ENCODE measurements at regions not wholly inside any gene's neighbourhood (a gene's known extent, or its start where the extent isn't known, plus 50 kb on each side); places are given as distances from the start of the nearest gene placed in this dataset.

DNA sequence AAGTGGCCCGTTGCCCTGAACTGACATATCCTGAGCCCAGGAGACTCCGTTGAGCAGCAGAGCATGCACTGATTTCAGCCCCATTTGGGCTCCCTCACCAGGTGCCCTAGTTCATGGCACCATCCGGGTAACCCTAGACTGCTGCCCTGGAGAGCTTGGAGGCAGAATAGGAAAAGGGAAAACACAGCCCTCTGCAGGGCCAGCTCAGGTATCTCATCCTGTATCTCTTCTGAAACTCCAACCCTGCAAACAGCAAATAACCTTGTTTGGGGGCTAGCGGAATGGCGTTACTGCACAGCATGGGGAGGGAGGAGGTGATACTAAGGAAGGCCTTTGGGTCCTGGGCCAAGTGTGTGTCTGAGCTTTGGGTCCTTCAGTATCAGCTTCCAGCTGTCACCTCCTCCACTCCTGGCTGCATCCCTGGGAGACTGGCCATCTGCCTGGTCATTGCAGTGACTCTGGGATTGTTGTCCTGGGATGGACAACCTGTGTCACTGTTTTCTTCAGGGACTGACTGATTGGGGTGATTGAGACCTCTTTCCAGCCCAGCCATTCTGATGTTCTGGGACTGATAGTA lies 233.8 kb upstream of the SKOR2 start:
- H3K4me3 Mint-ChIP-seq, result no peak overlapping the region
- no peak overlapping the region for H3K27ac Mint-ChIP-seq
- no peak for DNase-seq
- peaks cover 2% of the 10 kb centered on the region for H3K27me3 Mint-ChIP-seq
- no peaks in the 10 kb centered on the region for H3K9me3 Mint-ChIP-seq
- no peaks in the 10 kb centered on the region for H3K36me3 Mint-ChIP-seq (ENCODE audit: low read depth)
- H3K4me1 Mint-ChIP-seq, result no peaks in the 10 kb centered on the region
- ChIA-PET CTCF (no interaction called here), POLR2A (no interaction called here)

DNA sequence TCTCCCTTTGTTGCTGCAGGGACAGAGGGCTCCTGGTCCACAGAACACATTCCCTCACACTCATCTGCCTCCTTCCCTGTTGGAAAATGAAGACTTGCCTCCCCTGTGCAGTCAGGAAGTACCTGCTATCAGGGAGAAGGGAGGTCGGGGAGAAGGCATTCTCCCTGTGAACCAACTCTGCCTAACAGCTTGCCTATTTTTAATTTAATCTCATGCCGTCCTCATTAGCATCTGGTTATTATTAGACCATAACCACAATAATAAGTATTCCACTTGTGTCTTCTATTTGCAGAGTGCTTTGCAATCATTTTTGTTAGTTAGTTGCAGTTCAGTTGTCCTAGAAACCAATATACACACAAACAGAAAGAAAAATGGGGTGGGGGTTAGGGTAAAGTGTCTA lies 232.6 kb upstream of the SKOR2 start:
- ChIA-PET POLR2A (no interaction called here), CTCF (no interaction called here)
- no peak for DNase-seq
- Mint-ChIP-seq H3K4me3 (no peak overlapping the region), H3K9me3 (no peaks in the 10 kb centered on the region), H3K4me1 (no peaks in the 10 kb centered on the region), H3K36me3 (ENCODE audit: low read depth) (no peaks in the 10 kb centered on the region), H3K27ac (no peak overlapping the region), H3K27me3 (peaks cover 2% of the 10 kb centered on the region)

DNA sequence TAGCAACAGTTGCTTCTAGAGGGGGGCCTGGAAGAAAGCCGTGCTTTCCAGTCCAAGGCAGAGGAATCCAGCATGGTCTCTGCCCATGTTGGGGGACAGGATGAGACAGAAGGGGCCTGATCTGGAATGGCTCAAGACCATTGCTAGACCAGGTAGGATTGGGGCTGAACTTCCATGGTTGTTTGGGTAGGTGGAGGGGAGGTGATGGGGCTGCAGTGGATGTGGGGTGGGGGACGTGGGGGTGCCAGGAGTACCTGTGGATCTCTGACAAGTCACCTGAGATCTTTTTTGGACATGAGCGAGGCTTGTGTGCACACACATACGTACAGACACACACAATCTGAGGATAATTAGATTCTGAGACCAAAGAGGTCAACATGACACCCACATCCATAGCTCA lies 228.7 kb upstream of the SKOR2 start:
- CTCF ChIA-PET, result no interaction called here
- no peaks in the 10 kb centered on the region for H3K9me3 Mint-ChIP-seq

DNA sequence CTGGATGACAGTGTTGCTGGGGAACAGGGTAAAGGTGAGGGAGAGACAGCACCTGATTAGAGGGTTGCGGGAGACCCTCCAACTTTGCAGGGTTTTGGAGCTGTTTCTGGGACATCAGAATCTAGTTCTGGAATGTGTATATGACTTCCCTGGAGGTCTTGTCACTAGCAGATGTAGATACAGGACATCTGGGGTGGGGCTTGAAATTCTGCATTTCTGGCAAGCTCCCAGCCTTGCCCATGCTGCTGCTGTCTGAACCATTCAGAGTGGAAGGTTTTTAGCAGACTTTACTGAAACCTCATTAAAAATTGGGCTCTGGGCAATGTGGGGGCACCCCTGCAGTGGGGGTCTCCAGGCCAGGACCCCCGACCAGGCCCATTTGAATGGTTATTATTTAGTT lies 220.3 kb upstream of the SKOR2 start:
- Mint-ChIP-seq H3K36me3 (ENCODE audit: low read depth) (no peaks in the 10 kb centered on the region), H3K9me3 (no peaks in the 10 kb centered on the region), H3K4me3 (no peak overlapping the region), H3K27ac (no peak overlapping the region), H3K27me3 (no peaks in the 10 kb centered on the region), H3K4me1 (no peaks in the 10 kb centered on the region)
- ChIA-PET POLR2A (no interaction called here), CTCF (no interaction called here)
- no peak for DNase-seq

More for the DNA sequence above, 228.7 kb upstream of the SKOR2 start:
- H3K36me3 Mint-ChIP-seq (ENCODE audit: low read depth), result no peaks in the 10 kb centered on the region
- H3K27ac Mint-ChIP-seq, result no peak overlapping the region
- POLR2A ChIA-PET, result no interaction called here
- no peak for DNase-seq
- H3K4me3 Mint-ChIP-seq, result no peak overlapping the region
- H3K27me3 Mint-ChIP-seq, result peaks cover 2% of the 10 kb centered on the region
- no peaks in the 10 kb centered on the region for H3K4me1 Mint-ChIP-seq

DNA sequence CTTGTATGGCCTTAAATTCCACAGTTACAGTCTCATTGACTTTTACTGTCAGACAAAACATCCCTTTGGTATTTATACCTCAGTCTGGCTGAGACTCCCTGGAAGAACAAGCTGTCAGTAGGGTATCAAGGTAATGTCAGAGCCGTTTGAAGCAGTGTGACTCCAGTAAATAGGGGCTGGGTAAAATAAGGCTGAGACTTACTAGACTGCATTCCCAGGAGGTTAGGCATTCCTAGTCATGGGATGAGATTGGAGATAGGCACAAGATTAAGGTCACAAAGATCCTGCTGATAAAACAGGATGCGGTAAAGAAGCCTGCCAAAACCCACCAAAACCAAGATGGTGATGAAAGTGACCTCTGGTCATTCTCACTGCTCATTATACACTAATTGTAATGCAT lies 219.5 kb upstream of the SKOR2 start:
- H3K9me3 Mint-ChIP-seq, result no peaks in the 10 kb centered on the region

DNA sequence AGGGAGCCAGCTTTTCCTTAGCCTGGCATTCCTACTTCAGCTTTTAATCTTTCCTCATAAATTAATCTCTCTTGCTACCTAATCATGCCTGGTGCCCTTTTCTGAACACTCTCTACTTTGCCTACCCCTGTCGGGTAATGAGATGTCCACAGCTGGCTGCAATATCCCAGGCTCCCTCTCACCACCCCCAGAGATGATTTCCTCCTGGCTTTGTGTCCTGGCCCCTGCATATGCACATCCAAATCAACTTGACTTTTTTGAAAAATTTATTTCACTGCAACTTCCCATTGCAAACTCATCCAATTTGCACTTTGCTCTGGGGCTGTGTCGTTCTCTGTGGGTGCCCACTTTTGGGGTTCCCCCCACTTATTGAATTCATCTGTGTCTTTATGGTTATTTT lies 218.1 kb upstream of the SKOR2 start:
- H3K27ac Mint-ChIP-seq, result no peak overlapping the region
- H3K4me3 Mint-ChIP-seq, result no peak overlapping the region
- no peaks in the 10 kb centered on the region for H3K36me3 Mint-ChIP-seq (ENCODE audit: low read depth)
- no peak for DNase-seq
- H3K4me1 Mint-ChIP-seq, result no peaks in the 10 kb centered on the region
- POLR2A ChIA-PET, result no interaction called here
- H3K9me3 Mint-ChIP-seq, result no peaks in the 10 kb centered on the region
- no peaks in the 10 kb centered on the region for H3K27me3 Mint-ChIP-seq
- CTCF ChIA-PET, result no interaction called here

More for the DNA sequence above, 219.5 kb upstream of the SKOR2 start:
- Mint-ChIP-seq H3K27me3 (no peaks in the 10 kb centered on the region), H3K27ac (no peak overlapping the region), H3K36me3 (ENCODE audit: low read depth) (no peaks in the 10 kb centered on the region), H3K4me1 (no peaks in the 10 kb centered on the region), H3K4me3 (no peak overlapping the region)
- CTCF ChIA-PET, result no interaction called here
- DNase-seq, result no peak
- POLR2A ChIA-PET, result no interaction called here

DNA sequence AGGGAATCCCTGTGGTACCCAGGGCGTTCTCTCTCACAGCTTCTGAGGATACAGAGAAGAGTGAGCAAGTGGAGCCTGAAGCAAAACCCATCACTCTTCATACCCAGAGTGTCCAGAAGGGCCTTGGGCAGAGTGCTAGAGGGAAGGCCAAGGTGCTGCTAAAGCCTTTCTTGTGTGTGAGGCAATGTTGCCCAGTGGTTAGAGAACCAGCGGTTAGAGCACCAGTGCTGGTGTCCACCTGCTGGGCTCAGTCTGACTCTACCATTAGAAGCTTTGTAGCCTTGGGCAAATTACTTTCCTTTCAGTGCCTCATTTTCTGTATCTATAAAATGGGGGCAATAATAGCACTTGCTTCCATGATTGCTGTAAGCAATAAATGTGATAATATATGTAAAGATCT lies 210.5 kb upstream of the SKOR2 start:
- Mint-ChIP-seq H3K36me3 (ENCODE audit: low read depth) (no peaks in the 10 kb centered on the region), H3K9me3 (no peaks in the 10 kb centered on the region), H3K27ac (no peak overlapping the region), H3K4me1 (no peaks in the 10 kb centered on the region), H3K27me3 (no peaks in the 10 kb centered on the region), H3K4me3 (no peak overlapping the region)
- DNase-seq, result no peak
- ChIA-PET POLR2A (no interaction called here), CTCF (no interaction called here)

DNA sequence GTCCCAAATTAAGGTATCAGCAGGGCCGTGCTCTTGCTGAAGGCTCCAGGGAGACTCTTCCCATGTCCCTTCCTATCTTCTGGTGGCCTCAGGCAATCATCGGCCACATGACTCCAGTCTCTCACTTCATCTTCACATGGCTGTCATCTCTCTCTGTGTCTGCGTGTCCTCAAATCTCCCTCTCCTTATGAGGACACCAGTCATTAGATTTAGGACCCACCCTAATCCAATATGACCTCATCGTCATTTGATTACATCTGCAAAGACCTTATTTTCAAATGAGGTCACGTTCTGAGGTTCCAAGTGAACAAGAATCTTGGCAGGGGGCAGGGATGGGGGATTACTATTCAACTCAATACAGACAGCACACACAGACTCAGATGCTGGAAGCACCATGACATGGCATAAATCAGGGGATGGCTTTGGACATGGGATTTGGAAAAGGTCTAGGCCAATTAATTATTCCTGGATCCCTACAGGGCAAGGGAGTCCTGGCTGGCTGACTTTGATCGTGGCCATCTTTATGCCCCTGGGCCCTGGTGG lies 210.0 kb upstream of the SKOR2 start:
- no peak for DNase-seq
- ChIA-PET CTCF (no interaction called here), POLR2A (no interaction called here)
- H3K27ac Mint-ChIP-seq, result no peak overlapping the region
- H3K4me1 Mint-ChIP-seq, result no peaks in the 10 kb centered on the region
- no peaks in the 10 kb centered on the region for H3K9me3 Mint-ChIP-seq
- H3K4me3 Mint-ChIP-seq, result no peak overlapping the region
- no peaks in the 10 kb centered on the region for H3K36me3 Mint-ChIP-seq (ENCODE audit: low read depth)
- no peaks in the 10 kb centered on the region for H3K27me3 Mint-ChIP-seq

DNA sequence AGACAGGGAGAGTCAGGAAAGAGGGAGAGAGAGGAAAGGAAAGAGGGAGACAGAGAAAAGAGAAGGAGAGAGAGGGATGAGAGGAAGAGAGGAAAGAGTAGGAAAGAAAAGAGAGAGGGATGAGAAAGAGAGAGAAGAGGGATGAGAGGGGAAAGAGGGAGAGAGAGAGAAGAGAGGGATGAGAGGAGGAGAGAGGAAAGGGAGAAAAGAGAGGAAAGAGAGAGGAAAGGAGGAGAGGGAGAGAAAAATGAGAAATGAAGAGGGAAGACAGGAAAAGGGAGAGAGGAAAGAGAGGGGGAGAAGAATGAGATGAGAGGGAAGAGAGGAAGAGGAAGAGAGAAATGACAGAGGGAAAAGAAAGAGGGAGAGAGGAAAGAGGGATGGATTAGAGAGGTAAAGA lies 207.0 kb upstream of the SKOR2 start:
- no peaks in the 10 kb centered on the region for H3K36me3 Mint-ChIP-seq (ENCODE audit: low read depth)
- no peaks in the 10 kb centered on the region for H3K27me3 Mint-ChIP-seq
- ChIA-PET POLR2A (no interaction called here), CTCF (no interaction called here)
- no peak for DNase-seq
- H3K4me1 Mint-ChIP-seq, result no peaks in the 10 kb centered on the region
- no peak overlapping the region for H3K4me3 Mint-ChIP-seq
- H3K9me3 Mint-ChIP-seq, result no peaks in the 10 kb centered on the region
- no peak overlapping the region for H3K27ac Mint-ChIP-seq

DNA sequence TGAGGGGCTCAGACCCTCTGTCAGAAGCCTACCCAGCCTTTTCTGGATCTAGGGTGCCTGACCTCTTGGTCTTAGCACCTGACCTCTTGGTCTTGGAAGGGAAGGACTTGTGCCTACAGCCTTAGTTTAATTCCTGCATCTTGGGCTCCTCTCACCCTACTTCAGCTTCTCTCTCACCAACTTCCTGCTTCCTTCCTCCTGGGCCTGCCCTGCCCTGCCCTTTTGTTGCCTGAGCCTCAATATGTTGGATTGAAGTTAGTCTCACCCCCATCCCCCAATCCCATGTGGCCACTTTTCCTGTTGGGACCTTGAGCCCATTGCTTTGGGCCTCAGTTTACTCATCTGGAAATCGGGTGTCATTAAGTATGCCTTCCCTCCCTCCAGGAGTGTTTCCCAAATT lies 206.2 kb upstream of the SKOR2 start:
- H3K9me3 Mint-ChIP-seq, result no peaks in the 10 kb centered on the region
- H3K27ac Mint-ChIP-seq, result no peak overlapping the region
- H3K4me3 Mint-ChIP-seq, result no peak overlapping the region
- no peak for DNase-seq
- H3K4me1 Mint-ChIP-seq, result no peaks in the 10 kb centered on the region
- no peaks in the 10 kb centered on the region for H3K27me3 Mint-ChIP-seq
- no peaks in the 10 kb centered on the region for H3K36me3 Mint-ChIP-seq (ENCODE audit: low read depth)
- ChIA-PET POLR2A (no interaction called here), CTCF (no interaction called here)

DNA sequence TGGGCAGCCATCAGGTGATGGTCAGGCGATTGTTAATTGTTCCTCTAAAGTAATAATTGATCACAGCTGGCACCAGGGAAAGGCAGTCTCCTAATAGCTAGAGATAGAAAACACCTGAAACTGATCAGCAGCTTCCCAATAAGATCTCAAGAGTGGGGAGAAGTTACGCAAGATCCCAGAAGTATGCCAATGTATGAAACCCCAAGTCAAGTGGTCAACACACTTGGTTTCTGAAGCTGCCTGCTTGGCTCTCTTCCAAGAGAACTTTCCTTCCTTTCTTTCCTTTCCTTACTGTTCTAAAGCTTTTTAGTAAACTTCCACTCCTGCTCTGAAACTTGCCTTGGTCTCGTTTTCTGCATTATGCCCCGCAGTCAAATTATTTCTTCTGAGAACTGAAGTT lies 201.6 kb upstream of the SKOR2 start:
- ChIA-PET CTCF (no interaction called here), POLR2A (no interaction called here)
- Mint-ChIP-seq H3K27ac (no peak overlapping the region), H3K4me3 (no peak overlapping the region), H3K36me3 (ENCODE audit: low read depth) (no peaks in the 10 kb centered on the region), H3K27me3 (no peaks in the 10 kb centered on the region), H3K4me1 (no peaks in the 10 kb centered on the region), H3K9me3 (no peaks in the 10 kb centered on the region)
- no peak for DNase-seq

DNA sequence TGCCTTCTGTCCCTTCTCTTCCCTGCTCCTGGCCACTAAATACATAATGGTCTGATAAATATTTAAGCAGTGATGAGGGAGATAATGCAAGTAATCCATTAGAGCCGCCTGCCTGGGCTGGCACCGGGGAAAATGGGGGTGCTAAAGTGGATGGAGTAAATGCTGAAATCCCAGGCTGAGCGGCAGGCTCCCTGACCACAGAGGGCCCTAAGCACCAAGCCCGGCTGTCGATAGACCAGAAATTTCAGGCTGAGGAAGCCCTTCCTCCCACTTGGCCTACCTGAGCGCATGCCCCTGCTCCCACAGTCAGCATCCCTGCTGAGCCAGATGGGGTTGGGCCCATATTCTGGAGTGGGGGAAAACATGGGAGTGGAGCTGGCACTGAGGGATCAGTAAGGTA lies 197.5 kb upstream of the SKOR2 start:
- ChIA-PET CTCF (no interaction called here), POLR2A (no interaction called here)
- Mint-ChIP-seq H3K27me3 (no peaks in the 10 kb centered on the region), H3K4me1 (no peaks in the 10 kb centered on the region), H3K27ac (no peak overlapping the region), H3K36me3 (ENCODE audit: low read depth) (no peaks in the 10 kb centered on the region), H3K9me3 (no peaks in the 10 kb centered on the region), H3K4me3 (no peak overlapping the region)
- DNase-seq, result no peak

DNA sequence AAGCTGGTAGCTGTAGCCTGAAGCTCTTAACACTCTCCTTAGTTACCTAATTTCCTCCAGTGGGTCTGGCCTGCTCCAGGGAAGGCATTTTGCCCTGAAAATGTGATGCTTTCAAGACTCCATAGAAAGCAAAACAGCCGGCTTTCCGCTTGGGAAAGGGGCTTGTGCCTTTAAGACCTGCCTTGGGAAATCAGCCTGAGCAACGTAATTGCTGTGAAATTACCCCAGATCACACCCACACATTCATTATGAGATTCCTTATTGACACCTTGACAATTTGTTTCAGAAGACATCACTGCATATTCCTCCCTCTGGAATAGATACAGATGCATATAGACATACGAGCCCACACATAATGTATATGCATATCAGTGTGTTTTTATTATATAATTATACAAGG lies 190.5 kb upstream of the SKOR2 start:
- DNase-seq, result no peak
- Mint-ChIP-seq H3K27ac (no peak overlapping the region), H3K9me3 (no peaks in the 10 kb centered on the region), H3K4me3 (no peak overlapping the region), H3K36me3 (ENCODE audit: low read depth) (no peaks in the 10 kb centered on the region), H3K4me1 (no peaks in the 10 kb centered on the region), H3K27me3 (peaks cover 6% of the 10 kb centered on the region)
- CTCF ChIA-PET, result no interaction called here
- POLR2A ChIA-PET, result no interaction called here

DNA sequence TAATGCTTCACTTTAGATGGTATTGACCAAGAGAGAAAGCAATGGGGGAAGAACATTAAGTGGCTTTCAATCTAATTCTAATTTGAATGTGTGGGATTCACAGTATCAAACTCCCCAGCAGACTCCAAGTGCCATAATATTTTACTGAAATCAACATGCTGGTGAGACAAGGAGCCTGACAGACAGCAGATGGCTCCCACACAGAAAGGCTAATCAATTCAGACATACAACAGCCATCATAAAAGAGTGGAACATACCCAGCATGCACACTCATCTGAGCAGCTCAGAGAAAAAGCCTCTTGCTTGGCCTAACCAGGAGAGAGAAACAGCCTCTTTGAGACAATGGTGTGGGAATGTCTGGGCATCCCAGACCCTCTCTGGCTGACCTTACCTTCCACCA lies 186.5 kb upstream of the SKOR2 start:
- ChIA-PET POLR2A (no interaction called here), CTCF (no interaction called here)
- H3K9me3 Mint-ChIP-seq, result no peaks in the 10 kb centered on the region
- DNase-seq, result no peak
- no peak overlapping the region for H3K4me3 Mint-ChIP-seq
- peaks cover 7% of the 10 kb centered on the region for H3K27me3 Mint-ChIP-seq
- H3K36me3 Mint-ChIP-seq (ENCODE audit: low read depth), result no peaks in the 10 kb centered on the region
- H3K4me1 Mint-ChIP-seq, result no peaks in the 10 kb centered on the region
- H3K27ac Mint-ChIP-seq, result no peak overlapping the region

DNA sequence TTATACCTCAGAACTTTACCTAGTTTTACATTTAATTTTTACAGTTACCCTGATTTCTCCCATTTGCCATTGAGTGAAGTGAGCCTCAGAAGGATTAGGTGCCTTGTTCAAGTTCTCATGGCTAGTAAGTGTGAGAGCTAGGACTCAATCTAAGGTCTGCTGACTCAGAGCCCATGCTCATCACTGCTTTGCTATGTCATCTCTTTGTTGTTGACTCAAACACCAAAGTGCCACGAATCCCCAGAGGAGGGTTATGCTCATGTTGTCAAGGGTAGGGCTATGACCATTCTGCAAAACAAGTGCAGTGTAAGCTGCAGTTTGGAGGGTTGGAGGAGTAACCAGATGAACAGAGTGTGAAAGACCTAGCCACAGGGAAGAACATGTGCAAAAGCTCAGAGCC lies 185.4 kb upstream of the SKOR2 start:
- Mint-ChIP-seq H3K4me1 (no peaks in the 10 kb centered on the region), H3K9me3 (no peaks in the 10 kb centered on the region), H3K27ac (no peak overlapping the region), H3K4me3 (no peak overlapping the region), H3K27me3 (peaks cover 7% of the 10 kb centered on the region), H3K36me3 (ENCODE audit: low read depth) (no peaks in the 10 kb centered on the region)
- ChIA-PET CTCF (no interaction called here), POLR2A (no interaction called here)
- DNase-seq, result no peak

Measured in activated CD4-positive, alpha-beta memory T cell treated with anti-CD3 and anti-CD28 coated beads, Interleukin-2, amount 10 ng/mL, durations not matched to agents 7 days and 5 days (primary cell).